ENCODE measurements at regions not wholly inside any gene's neighbourhood (a gene's known extent, or its start where the extent isn't known, plus 50 kb on each side); places are given as distances from the start of the nearest gene placed in this dataset.

DNA sequence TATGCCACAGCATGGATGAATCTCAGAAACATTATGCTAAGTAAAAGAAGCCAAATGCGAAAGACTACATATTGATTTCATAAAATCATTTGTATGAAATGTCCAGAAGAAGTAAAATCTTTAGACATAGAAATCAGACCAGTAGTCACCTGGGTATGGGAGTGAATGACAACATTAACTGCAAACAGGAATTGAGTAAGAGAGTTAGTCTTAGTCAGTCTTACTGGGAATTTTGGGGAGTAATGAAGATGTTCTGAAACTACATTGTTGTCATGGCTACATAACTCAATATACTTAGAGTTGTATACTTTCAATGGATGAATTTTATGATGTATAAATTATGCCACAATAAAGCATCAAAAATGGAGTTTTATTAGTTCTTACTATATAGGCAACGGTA, 107.8 kb upstream of the CHORDC1 start:
- no peak for DNase-seq
- 100% methylated on average over 2 of the region's 2 CpGs for WGBS (ENCODE audit: insufficient coverage, low lambda C conversion rate)
- no peaks in the 10 kb centered on the region for H3K9me3 ChIP-seq (ENCODE audit: control insufficient read depth, low read depth, low read length)
- H3K27ac ChIP-seq (ENCODE audit: low read length) = no peak overlapping the region
- H3K36me3 ChIP-seq (ENCODE audit: control insufficient read depth, insufficient read depth, low read length) = no peaks in the 10 kb centered on the region
- no peaks in the 10 kb centered on the region for H3K27me3 ChIP-seq (ENCODE audit: control insufficient read depth, insufficient read depth, low read length)
- H3K4me1 ChIP-seq (ENCODE audit: control insufficient read depth, insufficient read depth, low read length) = no peaks in the 10 kb centered on the region
- H3K4me3 ChIP-seq (ENCODE audit: low read length) = no peak overlapping the region

DNA sequence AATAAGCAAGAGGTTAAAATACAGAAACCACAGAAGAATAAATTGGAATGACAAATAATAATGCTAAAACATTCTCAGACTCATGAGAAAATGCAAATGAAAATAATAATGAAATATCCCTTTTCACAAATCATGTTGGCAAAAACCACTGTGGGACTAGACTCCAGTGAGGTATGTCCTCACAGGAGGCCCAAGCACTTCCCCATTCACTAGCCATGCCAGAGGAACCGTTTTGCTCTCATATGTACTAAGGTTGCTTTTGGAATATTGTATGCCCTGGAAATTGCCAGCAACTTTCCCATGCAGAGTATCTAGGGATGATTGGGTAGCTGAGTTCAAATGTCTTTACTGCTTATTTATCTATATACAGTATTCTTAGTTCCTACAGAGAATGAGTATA, 106.2 kb upstream of the CHORDC1 start:
- Histone ChIP-seq H3K27me3 (ENCODE audit: control insufficient read depth, insufficient read depth, low read length) (no peaks in the 10 kb centered on the region), H3K4me3 (ENCODE audit: low read length) (no peak overlapping the region), H3K9me3 (ENCODE audit: control insufficient read depth, low read depth, low read length) (no peaks in the 10 kb centered on the region), H3K27ac (ENCODE audit: low read length) (no peak overlapping the region), H3K4me1 (ENCODE audit: control insufficient read depth, insufficient read depth, low read length) (no peaks in the 10 kb centered on the region), H3K36me3 (ENCODE audit: control insufficient read depth, insufficient read depth, low read length) (no peaks in the 10 kb centered on the region)
- no peak for DNase-seq
- WGBS (ENCODE audit: insufficient coverage, low lambda C conversion rate) = no CpG with 5 or more reads among the region's 1 CpG

DNA sequence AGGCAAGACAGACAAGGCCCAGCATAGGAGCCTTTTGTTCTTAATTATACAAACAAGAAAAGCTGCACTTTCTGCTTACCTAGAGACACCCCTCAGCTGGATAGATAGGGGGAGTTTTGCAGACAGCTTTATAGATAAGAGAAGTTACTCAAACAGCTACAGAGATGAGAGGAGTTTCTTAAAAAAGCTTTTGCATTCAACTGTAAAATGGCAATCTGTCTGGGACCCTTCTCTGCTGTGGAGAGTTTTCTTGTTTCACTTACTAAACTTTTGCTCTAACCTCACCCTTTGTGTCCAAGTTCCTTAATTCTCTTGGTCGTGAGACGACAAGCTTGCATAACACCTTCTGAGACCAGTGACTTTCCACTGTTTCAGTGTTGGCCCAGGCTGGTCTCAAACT, 103.8 kb upstream of the CHORDC1 start:
- Histone ChIP-seq H3K27ac (ENCODE audit: low read length) (no peak overlapping the region), H3K9me3 (ENCODE audit: control insufficient read depth, low read depth, low read length) (no peaks in the 10 kb centered on the region), H3K4me3 (ENCODE audit: low read length) (no peak overlapping the region), H3K27me3 (ENCODE audit: control insufficient read depth, insufficient read depth, low read length) (no peaks in the 10 kb centered on the region), H3K4me1 (ENCODE audit: control insufficient read depth, insufficient read depth, low read length) (no peaks in the 10 kb centered on the region), H3K36me3 (ENCODE audit: control insufficient read depth, insufficient read depth, low read length) (no peaks in the 10 kb centered on the region)
- no peak for DNase-seq
- no CpG with 5 or more reads among the region's 2 CpGs for WGBS (ENCODE audit: insufficient coverage, low lambda C conversion rate)

DNA sequence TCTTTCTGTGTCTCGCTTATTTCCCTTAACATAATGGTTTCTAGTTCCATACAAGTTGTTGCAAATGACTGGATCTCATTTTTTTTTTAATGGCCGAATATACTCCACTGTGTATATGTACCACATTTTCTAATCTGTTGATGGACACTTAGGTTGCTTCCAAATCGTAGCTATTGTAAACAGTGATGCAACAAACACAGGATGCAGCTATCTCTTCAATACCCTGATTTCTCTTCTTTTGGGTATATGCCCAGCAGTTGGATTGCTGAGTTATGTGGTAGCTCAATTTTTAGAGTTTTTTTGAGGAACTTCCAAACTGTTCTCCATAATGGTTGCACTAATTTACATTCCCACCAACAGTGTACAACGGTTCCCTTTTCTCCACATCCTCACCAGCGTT, 100.4 kb upstream of the CHORDC1 start:
- H3K36me3 ChIP-seq (ENCODE audit: control insufficient read depth, insufficient read depth, low read length) = no peaks in the 10 kb centered on the region
- 100% methylated on average over 1 of the region's 5 CpGs for WGBS (ENCODE audit: insufficient coverage, low lambda C conversion rate)
- DNase-seq = no peak

DNA sequence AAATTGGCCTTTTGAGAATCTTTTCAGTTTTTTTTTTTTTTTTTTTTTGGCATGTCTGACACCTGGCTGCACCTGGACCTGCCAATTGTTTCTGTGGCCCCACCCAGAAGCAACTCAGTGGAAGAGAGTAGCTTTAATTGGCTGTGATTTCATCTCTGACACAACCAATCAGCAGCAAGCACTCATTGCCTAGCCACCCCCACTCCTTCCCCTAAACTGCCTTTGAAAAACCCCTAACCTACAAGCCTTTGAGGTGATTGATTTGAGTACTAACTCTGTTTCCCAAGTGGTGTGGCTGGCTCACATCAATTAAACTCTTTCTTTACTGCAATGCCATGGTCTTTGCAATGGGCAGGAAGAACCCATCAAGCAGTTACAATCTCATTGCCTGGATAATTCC, 98.2 kb upstream of the CHORDC1 start:
- DNase-seq = no peak
- Histone ChIP-seq H3K4me1 (ENCODE audit: control insufficient read depth, insufficient read depth, low read length) (no peaks in the 10 kb centered on the region), H3K4me3 (ENCODE audit: low read length) (no peak overlapping the region), H3K9me3 (ENCODE audit: control insufficient read depth, low read depth, low read length) (no peaks in the 10 kb centered on the region), H3K36me3 (ENCODE audit: control insufficient read depth, insufficient read depth, low read length) (no peaks in the 10 kb centered on the region), H3K27ac (ENCODE audit: low read length) (no peak overlapping the region), H3K27me3 (ENCODE audit: control insufficient read depth, insufficient read depth, low read length) (no peaks in the 10 kb centered on the region)

More for the DNA sequence above, 100.4 kb upstream of the CHORDC1 start:
- Histone ChIP-seq H3K27me3 (ENCODE audit: control insufficient read depth, insufficient read depth, low read length) (no peaks in the 10 kb centered on the region), H3K9me3 (ENCODE audit: control insufficient read depth, low read depth, low read length) (no peaks in the 10 kb centered on the region), H3K4me3 (ENCODE audit: low read length) (no peak overlapping the region), H3K4me1 (ENCODE audit: control insufficient read depth, insufficient read depth, low read length) (no peaks in the 10 kb centered on the region), H3K27ac (ENCODE audit: low read length) (no peak overlapping the region)

DNA sequence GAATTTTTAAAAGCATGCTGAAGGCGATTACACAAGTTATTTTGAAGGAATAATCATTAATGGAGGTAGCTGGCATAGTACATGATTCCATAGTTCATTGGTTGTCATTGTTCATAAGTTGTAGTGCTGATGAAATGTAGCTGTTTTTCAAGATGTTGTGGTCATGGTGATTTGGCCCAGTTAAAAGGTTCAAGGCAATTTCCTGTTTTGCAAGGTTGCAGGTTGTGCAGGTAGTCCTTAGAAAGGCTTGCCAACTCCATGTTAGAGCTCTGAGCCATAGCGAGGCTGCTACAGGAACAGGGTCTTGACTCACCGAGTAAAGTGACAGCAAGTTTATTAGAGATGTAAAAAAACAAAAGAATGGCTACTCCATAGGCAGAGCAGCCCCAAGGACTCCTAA, 95.8 kb upstream of the CHORDC1 start:
- H3K27ac ChIP-seq (ENCODE audit: low read length) = no peak overlapping the region
- no peaks in the 10 kb centered on the region for H3K36me3 ChIP-seq (ENCODE audit: control insufficient read depth, insufficient read depth, low read length)
- H3K9me3 ChIP-seq (ENCODE audit: control insufficient read depth, low read depth, low read length) = no peaks in the 10 kb centered on the region
- H3K4me3 ChIP-seq (ENCODE audit: low read length) = no peak overlapping the region
- H3K27me3 ChIP-seq (ENCODE audit: control insufficient read depth, insufficient read depth, low read length) = no peaks in the 10 kb centered on the region
- WGBS (ENCODE audit: insufficient coverage, low lambda C conversion rate) = 100% methylated on average over 1 of the region's 3 CpGs
- no peaks in the 10 kb centered on the region for H3K4me1 ChIP-seq (ENCODE audit: control insufficient read depth, insufficient read depth, low read length)
- DNase-seq = no peak

DNA sequence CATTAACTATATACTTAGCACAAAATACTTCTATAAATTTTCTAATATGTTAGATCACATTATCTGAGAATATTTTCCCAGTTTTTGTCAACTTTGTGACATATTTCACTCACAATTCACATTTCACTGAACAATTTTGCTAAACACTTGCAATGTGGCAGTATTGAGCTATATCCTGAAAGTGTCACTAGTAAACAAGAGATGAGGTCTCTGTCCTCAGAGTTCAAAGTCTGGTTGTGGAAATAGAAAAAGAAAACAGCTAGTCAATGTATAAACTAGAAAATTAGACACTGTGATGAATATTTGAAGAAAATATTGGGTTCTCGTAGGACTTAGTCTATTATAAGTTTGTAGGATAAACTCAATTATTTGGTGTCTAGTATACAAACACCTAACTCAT, 87.4 kb upstream of the CHORDC1 start:
- WGBS (ENCODE audit: insufficient coverage, low lambda C conversion rate) = no CpG with 5 or more reads among the region's 1 CpG
- H3K4me3 ChIP-seq (ENCODE audit: low read length) = no peak overlapping the region
- no peak overlapping the region for H3K27ac ChIP-seq (ENCODE audit: low read length)
- H3K27me3 ChIP-seq (ENCODE audit: control insufficient read depth, insufficient read depth, low read length) = no peaks in the 10 kb centered on the region
- H3K36me3 ChIP-seq (ENCODE audit: control insufficient read depth, insufficient read depth, low read length) = no peaks in the 10 kb centered on the region
- no peaks in the 10 kb centered on the region for H3K4me1 ChIP-seq (ENCODE audit: control insufficient read depth, insufficient read depth, low read length)
- no peak for DNase-seq
- H3K9me3 ChIP-seq (ENCODE audit: control insufficient read depth, low read depth, low read length) = no peaks in the 10 kb centered on the region

DNA sequence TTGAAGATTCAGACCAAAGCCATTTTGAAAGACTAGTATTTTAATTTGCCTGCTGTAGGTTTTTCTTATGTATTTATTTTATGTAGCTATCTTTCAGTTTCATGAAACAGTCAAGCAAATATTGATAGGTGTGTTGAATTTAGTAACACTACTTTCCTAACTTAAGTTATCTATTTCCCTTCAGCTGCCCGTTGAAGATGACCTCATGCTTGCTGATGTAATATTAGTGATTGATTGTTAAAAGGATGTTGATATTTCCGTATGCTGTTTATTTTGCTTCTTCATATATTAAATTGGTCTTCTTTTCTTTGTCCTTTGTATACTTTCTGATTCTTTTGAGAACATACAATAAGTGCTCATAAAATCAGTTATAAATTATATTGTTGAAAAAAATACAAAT, 86.8 kb upstream of the CHORDC1 start:
- no peaks in the 10 kb centered on the region for H3K27me3 ChIP-seq (ENCODE audit: control insufficient read depth, insufficient read depth, low read length)
- no peak overlapping the region for H3K27ac ChIP-seq (ENCODE audit: low read length)
- no peak overlapping the region for H3K4me3 ChIP-seq (ENCODE audit: low read length)
- DNase-seq = no peak
- 27% methylated on average over 2 of the region's 2 CpGs for WGBS (ENCODE audit: insufficient coverage, low lambda C conversion rate)
- H3K4me1 ChIP-seq (ENCODE audit: control insufficient read depth, insufficient read depth, low read length) = no peaks in the 10 kb centered on the region
- no peaks in the 10 kb centered on the region for H3K9me3 ChIP-seq (ENCODE audit: control insufficient read depth, low read depth, low read length)
- no peaks in the 10 kb centered on the region for H3K36me3 ChIP-seq (ENCODE audit: control insufficient read depth, insufficient read depth, low read length)

DNA sequence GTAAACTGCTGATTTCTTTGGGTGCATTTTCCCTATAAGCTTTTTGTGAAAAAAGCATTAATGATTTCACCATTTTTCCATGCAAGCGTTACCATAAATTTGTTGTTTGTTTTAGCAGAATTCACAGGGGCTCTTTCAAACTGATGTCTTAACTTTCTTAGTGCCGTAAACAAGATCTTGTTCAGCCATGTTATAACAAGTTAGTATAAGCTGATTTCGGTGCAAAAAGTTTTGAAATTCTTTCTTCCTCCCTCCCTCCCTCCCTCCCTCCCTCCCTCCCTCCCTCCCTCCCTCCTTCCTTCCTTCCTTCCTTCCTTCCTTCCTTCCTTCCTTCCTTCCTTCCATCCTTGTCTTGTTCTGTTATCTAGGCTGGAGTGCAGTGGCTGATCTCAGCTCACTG, 71.7 kb upstream of the CHORDC1 start:
- Histone ChIP-seq H3K9me3 (ENCODE audit: control insufficient read depth, low read depth, low read length) (no peaks in the 10 kb centered on the region), H3K27me3 (ENCODE audit: control insufficient read depth, insufficient read depth, low read length) (no peaks in the 10 kb centered on the region), H3K36me3 (ENCODE audit: control insufficient read depth, insufficient read depth, low read length) (no peaks in the 10 kb centered on the region), H3K4me1 (ENCODE audit: control insufficient read depth, insufficient read depth, low read length) (no peaks in the 10 kb centered on the region), H3K27ac (ENCODE audit: low read length) (no peak overlapping the region), H3K4me3 (ENCODE audit: low read length) (no peak overlapping the region)
- WGBS (ENCODE audit: insufficient coverage, low lambda C conversion rate) = 100% methylated on average over 1 of the region's 3 CpGs
- DNase-seq = no peak

DNA sequence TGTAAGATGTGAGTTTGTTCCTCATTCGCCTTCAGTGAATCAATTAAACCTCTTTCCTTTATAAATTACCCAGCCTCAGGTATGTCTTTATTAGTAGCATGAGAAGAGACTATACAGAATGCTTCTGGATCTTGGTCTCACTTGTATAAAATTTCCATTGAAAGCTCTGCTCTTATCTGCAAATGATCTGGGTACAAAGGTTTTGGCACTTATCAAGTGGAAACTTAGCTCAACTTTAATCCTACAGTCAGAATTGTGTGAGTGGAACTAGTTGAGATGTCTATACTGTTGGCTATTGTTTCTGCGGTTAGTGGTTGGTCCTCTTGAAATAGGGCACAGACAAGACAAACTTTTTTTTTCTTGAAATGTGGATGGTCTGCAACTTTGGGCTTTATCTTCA, 71.2 kb upstream of the CHORDC1 start:
- no peaks in the 10 kb centered on the region for H3K9me3 ChIP-seq (ENCODE audit: control insufficient read depth, low read depth, low read length)
- H3K27ac ChIP-seq (ENCODE audit: low read length) = no peak overlapping the region
- no peak overlapping the region for H3K4me3 ChIP-seq (ENCODE audit: low read length)
- no peaks in the 10 kb centered on the region for H3K36me3 ChIP-seq (ENCODE audit: control insufficient read depth, insufficient read depth, low read length)
- 100% methylated on average over 1 of the region's 2 CpGs for WGBS (ENCODE audit: insufficient coverage, low lambda C conversion rate)
- no peak for DNase-seq
- no peaks in the 10 kb centered on the region for H3K27me3 ChIP-seq (ENCODE audit: control insufficient read depth, insufficient read depth, low read length)
- H3K4me1 ChIP-seq (ENCODE audit: control insufficient read depth, insufficient read depth, low read length) = no peaks in the 10 kb centered on the region

DNA sequence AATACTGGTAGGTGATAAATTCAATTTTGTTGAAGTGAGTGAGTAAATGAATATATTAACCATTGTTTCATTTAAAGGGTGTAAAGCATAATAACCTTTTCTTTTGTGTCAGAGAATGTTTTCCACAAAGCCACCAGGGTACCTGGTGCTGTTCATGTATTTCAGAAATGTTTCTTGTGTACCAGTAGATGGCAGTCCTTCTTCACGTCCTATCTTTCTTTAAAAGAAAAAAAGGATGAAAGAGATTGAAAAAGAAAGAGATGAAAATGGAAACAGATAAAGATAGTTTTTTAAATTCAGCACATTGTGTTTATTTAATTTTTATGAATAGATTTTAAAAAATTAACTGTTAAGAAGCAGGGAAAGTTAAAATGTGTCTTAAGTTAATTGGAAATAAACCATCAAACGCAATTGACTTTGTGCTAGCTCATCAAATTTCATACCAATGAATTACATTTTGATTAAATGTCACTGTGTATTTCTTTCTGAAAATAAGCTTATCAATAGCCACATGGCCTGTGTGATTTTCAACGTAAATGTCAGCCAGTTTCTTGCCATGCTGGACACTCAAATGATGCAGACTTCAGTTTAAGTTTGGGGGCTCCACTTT, 65.5 kb upstream of the CHORDC1 start:
- H3K4me1 ChIP-seq (ENCODE audit: control insufficient read depth, insufficient read depth, low read length) = no peaks in the 10 kb centered on the region
- WGBS (ENCODE audit: insufficient coverage, low lambda C conversion rate) = 100% methylated on average over 1 of the region's 3 CpGs
- no peaks in the 10 kb centered on the region for H3K36me3 ChIP-seq (ENCODE audit: control insufficient read depth, insufficient read depth, low read length)
- no peak overlapping the region for H3K4me3 ChIP-seq (ENCODE audit: low read length)
- H3K27ac ChIP-seq (ENCODE audit: low read length) = no peak overlapping the region
- H3K27me3 ChIP-seq (ENCODE audit: control insufficient read depth, insufficient read depth, low read length) = no peaks in the 10 kb centered on the region
- no peaks in the 10 kb centered on the region for H3K9me3 ChIP-seq (ENCODE audit: control insufficient read depth, low read depth, low read length)
- no peak for DNase-seq
